ENCODE measurements at regions not wholly inside any gene's neighbourhood (a gene's known extent, or its start where the extent isn't known, plus 50 kb on each side); places are given as distances from the start of the nearest gene placed in this dataset.

- peaks cover 6% of the 10 kb centered on the region for H3K27me3 ChIP-seq (ENCODE audit: control insufficient read depth, insufficient read depth, low read length)
- in situ Hi-C loops (cut with MboI; ENCODE audit: low sequenced_read_pairs), result no loop called here
- H2AK5ac ChIP-seq (ENCODE audit: low read depth, low read length), result no peak overlapping the region
- dilution Hi-C loops (cut with HindIII; ENCODE audit: low sequenced_read_pairs, unreplicated experiment), result no loop called here
- H2BK5ac ChIP-seq (ENCODE audit: low read depth, low read length, poor library complexity, severe bottlenecking), result no peak overlapping the region
- no peak overlapping the region for H2AFZ ChIP-seq (replicated peaks; ENCODE audit: low read length, poor library complexity)
- no peak overlapping the region for H2AK9ac ChIP-seq (replicated peaks; ENCODE audit: low read depth, low read length, poor library complexity)
- no peak overlapping the region for H3K18ac ChIP-seq (ENCODE audit: low read depth, low read length)
- DNase-seq, result no peak
- no peak overlapping the region for H3K56ac ChIP-seq (ENCODE audit: extremely low read depth, insufficient read depth, low read length)
- no peaks in the 10 kb centered on the region for H3K79me1 ChIP-seq (ENCODE audit: low read depth in 1 of 2, low read length in 2 of 2)
- no peaks in the 10 kb centered on the region for H3K9me3 ChIP-seq (ENCODE audit: control insufficient read depth, insufficient read depth, low read length)
- H3K14ac ChIP-seq (replicated peaks; ENCODE audit: low read depth, low read length), result no peak overlapping the region
- H3K4ac ChIP-seq (ENCODE audit: low read depth, low read length), result no peak overlapping the region
- no peak overlapping the region for H3K4me2 ChIP-seq (ENCODE audit: low read depth, low read length)
- no peak overlapping the region for H2BK20ac ChIP-seq (ENCODE audit: low read depth, low read length)
- H2BK120ac ChIP-seq (ENCODE audit: low read depth, low read length), result no peak overlapping the region
- no TSS peak for BruUV-seq (replicated peaks)
- H4K8ac ChIP-seq (ENCODE audit: low read depth in 2 of 2, low read length in 2 of 2), result no peak overlapping the region
- H3K4me3 ChIP-seq (ENCODE audit: insufficient read depth, low read depth, low read length), result no peak overlapping the region
- H4K20me1 ChIP-seq (ENCODE audit: insufficient read depth, low read length), result no peaks in the 10 kb centered on the region
- H4K91ac ChIP-seq (ENCODE audit: insufficient read depth, low read depth, low read length), result no peak overlapping the region
- H3K36me3 ChIP-seq (ENCODE audit: control insufficient read depth, insufficient read depth, low read length), result no peaks in the 10 kb centered on the region
- intact Hi-C loops (cut with micrococcal nuclease), result no loop called here
- H3K9me1 ChIP-seq (ENCODE audit: insufficient read depth, low read length), result no peaks in the 10 kb centered on the region
- TF ChIP-seq RCOR1 (IDR thresholded peaks at IDR 0.05; ENCODE audit: insufficient replicate concordance, low read length), result no peak
- no peak for TF ChIP-seq CHD1 (IDR thresholded peaks at IDR 0.05; ENCODE audit: low read depth, low read length)
- TF ChIP-seq, protein P1, sequence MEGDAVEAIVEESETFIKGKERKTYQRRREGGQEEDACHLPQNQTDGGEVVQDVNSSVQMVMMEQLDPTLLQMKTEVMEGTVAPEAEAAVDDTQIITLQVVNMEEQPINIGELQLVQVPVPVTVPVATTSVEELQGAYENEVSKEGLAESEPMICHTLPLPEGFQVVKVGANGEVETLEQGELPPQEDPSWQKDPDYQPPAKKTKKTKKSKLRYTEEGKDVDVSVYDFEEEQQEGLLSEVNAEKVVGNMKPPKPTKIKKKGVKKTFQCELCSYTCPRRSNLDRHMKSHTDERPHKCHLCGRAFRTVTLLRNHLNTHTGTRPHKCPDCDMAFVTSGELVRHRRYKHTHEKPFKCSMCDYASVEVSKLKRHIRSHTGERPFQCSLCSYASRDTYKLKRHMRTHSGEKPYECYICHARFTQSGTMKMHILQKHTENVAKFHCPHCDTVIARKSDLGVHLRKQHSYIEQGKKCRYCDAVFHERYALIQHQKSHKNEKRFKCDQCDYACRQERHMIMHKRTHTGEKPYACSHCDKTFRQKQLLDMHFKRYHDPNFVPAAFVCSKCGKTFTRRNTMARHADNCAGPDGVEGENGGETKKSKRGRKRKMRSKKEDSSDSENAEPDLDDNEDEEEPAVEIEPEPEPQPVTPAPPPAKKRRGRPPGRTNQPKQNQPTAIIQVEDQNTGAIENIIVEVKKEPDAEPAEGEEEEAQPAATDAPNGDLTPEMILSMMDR (conservative IDR thresholded peaks at IDR 0.05; ENCODE audit: low read depth, low read length), result no peak
- TF ChIP-seq MAZ (IDR thresholded peaks at IDR 0.05; ENCODE audit: borderline replicate concordance, low read depth, low read length), result no peak
- no peak for TF ChIP-seq RFX5 (IDR thresholded peaks at IDR 0.05; ENCODE audit: low read depth, low read length)
- TF ChIP-seq FOS (IDR thresholded peaks at IDR 0.05; ENCODE audit: low read depth, low read length), result no peak
- TF ChIP-seq MXI1 (IDR thresholded peaks at IDR 0.05; ENCODE audit: borderline replicate concordance, low read depth, low read length), result no peak
- TF ChIP-seq, protein P2, sequence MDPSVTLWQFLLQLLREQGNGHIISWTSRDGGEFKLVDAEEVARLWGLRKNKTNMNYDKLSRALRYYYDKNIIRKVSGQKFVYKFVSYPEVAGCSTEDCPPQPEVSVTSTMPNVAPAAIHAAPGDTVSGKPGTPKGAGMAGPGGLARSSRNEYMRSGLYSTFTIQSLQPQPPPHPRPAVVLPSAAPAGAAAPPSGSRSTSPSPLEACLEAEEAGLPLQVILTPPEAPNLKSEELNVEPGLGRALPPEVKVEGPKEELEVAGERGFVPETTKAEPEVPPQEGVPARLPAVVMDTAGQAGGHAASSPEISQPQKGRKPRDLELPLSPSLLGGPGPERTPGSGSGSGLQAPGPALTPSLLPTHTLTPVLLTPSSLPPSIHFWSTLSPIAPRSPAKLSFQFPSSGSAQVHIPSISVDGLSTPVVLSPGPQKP (IDR thresholded peaks at IDR 0.05; ENCODE audit: borderline replicate concordance, low read depth, low read length), result no peak
- TF ChIP-seq CEBPB (IDR thresholded peaks at IDR 0.05; ENCODE audit: low read depth, low read length), result no peak
- no peak for TF ChIP-seq USF2 (IDR thresholded peaks at IDR 0.05; ENCODE audit: low read depth, low read length)
- no peak for TF ChIP-seq BHLHE40 (IDR thresholded peaks at IDR 0.05; ENCODE audit: low read depth, low read length)
- TF ChIP-seq SMC3 (IDR thresholded peaks at IDR 0.05; ENCODE audit: low read depth, low read length), result no peak
- no peak for TF ChIP-seq RAD21 (IDR thresholded peaks at IDR 0.05; ENCODE audit: low read length)
- no peak for TF ChIP-seq MAFK (IDR thresholded peaks at IDR 0.05; ENCODE audit: low read depth, low read length)
- TF ChIP-seq NFE2L2 (IDR thresholded peaks at IDR 0.05; ENCODE audit: low read depth, low read length), result no peak
- TF ChIP-seq POLR2A (IDR thresholded peaks at IDR 0.05; ENCODE audit: low read depth, low read length), result no peak
- no peak overlapping the region for H4K5ac ChIP-seq (ENCODE audit: low read depth, low read length)
- CTCF ChIA-PET, result no interaction called here
- POLR2A ChIA-PET (ENCODE audit: unreplicated experiment), result no interaction called here
- no CpG with 5 or more reads among the region's 5 CpGs for WGBS, 2 experiments (ENCODE audit: extremely low coverage in 2 of 2, insufficient read length in 1 of 2)
- H3K23ac ChIP-seq (ENCODE audit: low read depth, low read length), result no peak overlapping the region
- ATAC-seq (ENCODE audit: low read depth), result no peak
- no peak overlapping the region for H3K9ac ChIP-seq (ENCODE audit: low read depth, low read length)
- no peak overlapping the region for H3K27ac ChIP-seq (ENCODE audit: insufficient read depth, low read length)
- H3K4me1 ChIP-seq (ENCODE audit: control insufficient read depth, insufficient read depth, low read length), result no peaks in the 10 kb centered on the region
- H2BK15ac ChIP-seq (ENCODE audit: low read depth, low read length), result no peak overlapping the region
These were observed 92.1 kb downstream of the MAB21L3 start for GRCh38 chr1:116203181-116203723.
